ENCODE measurements at regions not wholly inside any gene's neighbourhood (a gene's known extent, or its start where the extent isn't known, plus 50 kb on each side); places are given as distances from the start of the nearest gene placed in this dataset.
"Not testable (repeated sequence)": the region's sequence is repeated elsewhere in the genome, so short reads cannot be mapped to it uniquely, and the experiment has no call there.

DNA sequence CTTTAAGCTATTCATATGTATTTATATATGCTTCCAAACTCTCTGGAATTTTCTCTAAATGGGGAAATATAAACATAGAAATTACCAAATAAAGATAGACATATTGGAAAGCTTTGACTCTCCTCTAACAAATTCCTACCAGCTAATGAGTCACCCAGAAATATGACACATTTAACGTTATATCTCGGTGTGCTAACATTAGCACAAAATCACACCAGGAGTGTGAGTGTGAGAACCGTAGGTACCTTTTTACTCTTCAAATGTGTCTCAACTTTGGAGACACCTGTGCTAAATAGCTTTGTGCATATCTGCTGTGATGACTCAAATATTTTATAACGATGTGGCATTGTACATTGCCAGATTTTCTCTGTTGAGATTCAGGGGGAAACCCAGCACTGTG lies 714.4 kb downstream of the METTL15 start:
- DNase-seq (ENCODE audit: low read depth in 2 of 2): no peak

DNA sequence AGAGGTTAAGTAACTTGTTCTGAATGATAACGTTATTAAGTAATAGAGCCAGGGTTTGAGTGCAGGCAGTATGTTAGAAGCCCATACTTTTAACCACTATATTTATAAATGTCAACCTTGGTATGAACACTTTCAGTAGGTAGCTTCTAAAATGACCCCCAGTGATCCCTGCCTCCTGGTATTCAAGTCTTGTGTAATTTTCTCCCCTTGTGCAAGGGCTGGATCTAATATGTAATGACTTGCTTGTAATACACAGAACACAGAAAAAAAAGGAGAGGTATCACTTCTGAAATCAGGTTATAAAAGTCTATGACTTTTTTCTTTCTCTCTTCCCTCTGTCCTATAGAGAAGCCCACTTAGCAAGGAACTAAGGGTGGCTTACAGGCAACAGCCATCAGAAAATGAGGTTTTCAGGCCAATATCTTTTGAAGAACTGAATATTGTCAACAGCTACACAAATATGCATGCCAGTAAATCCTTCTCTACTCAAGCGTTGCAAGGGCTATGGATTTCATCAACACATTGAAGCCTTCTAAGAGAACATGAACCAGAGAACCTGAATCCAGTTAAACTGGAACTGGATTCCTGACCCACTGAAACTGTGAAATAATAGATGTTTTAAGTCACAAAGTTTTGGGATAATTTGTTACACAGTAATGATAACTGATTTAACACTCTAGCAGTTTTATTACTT lies 712.3 kb downstream of the METTL15 start:
- no peak for DNase-seq (ENCODE audit: low read depth in 2 of 2)

- DNase-seq (ENCODE audit: low read depth in 2 of 2): no peak
Observed at GRCh38 chr11:28819741-28820140, 711.6 kb downstream of the METTL15 start.

DNA sequence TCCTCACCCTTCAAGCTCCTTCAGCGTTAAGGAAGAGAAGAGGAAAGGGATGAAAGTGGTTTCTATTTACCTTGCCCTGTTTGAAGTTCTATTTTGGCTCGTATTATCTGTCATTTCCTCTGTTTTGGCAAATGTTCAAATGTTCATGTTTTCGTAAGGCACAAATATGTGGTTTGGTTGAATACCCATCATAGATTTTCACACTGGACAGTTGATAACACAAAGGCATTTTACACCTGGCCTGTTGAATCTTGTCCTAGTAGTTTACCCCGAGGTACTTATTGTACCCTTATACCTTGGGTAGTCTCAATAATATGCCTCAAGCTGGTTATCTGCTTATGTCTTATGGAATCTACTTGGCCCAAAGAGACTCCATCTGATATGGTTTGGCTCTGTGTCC lies 706.9 kb downstream of the METTL15 start:
- no peak for DNase-seq (ENCODE audit: low read depth in 2 of 2)

GRCh38 chr11:28808771-28809170 lies 700.6 kb downstream of the METTL15 start:
- DNase-seq (ENCODE audit: low read depth in 2 of 2): no peak

- DNase-seq (ENCODE audit: low read depth in 2 of 2): no peak
Observed at GRCh38 chr11:28799316-28799715, 691.1 kb downstream of the METTL15 start.

DNA sequence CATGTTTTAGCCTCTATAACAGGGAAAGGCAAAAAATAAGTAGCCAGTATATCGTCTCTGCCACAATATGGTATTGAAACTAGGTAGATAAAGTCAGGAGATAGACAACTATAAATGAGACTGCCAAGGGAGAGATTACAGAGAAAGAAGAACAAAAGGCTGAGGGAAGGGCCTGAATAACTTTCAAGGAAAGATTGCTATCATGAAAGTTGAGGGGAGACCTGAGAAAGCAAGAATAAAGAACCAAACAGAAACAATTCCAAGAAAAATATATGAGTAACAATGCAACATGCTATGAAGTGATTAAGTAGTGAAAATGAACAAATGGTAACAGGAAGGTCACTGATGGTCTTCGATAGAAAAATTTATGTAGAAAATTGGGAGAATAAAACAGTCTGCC lies 690.1 kb downstream of the METTL15 start:
- no peak for DNase-seq (ENCODE audit: low read depth in 2 of 2)

DNA sequence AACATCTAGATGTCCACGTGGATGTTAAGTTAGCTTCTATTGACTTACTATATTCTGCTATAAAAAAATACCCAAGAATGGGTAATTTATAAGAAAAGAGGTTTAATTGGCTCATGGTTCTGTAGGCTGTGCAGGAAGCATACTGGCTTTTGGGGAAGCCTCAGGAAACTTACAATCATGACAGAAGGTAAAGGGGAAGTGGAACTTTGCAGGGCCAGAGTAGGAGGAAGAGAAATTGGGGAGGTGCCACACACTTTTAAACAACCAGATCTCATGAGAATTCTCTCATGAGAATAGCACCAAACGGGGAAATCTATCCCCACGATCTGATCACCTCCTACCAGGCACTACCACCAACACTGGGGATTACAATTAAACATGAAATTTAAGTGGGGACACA lies 689.3 kb downstream of the METTL15 start:
- DNase-seq (ENCODE audit: low read depth in 2 of 2): no peak

DNA sequence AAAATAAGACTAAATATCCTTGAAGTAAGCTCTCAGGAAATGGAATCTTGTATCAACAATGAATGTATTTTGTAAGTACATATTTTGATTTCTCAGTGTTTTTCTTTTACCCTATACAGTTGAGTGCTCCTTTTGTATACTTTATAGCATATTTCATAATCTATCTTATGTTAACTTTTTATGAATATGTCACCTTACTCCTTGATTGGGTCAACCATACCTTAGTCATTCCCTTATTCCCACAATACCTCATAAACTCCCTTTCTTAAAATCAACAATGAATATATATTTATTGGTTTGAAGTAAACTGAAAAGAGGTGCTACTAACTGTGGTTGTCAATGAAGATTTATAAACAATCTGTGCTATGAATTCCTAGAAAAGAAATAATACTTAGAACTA lies 686.2 kb downstream of the METTL15 start:
- no peak for DNase-seq (ENCODE audit: low read depth in 2 of 2)

DNA sequence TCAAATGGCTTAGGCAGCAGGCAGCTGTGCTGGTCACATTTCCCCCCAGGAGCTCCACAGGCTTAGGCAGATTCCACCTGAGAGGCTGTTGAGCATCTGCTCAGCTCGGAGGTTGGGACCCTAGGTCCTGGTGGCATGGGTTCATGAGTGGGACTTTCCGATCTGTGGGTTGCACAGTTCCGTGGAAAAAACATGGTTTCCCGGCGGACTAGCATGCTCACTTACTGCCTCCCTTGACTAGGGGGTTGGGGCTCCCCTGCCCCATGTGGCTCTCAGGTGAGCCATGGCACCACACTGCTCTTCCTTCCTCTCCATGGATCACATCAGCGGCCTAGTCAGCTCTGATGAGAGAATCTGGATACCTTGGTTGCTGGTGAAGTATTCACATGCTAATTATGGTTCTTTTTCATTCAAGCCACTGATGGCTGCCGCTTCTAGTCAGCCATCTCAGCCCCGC lies 685.1 kb downstream of the METTL15 start:
- DNase-seq (ENCODE audit: low read depth in 2 of 2): no peak

DNA sequence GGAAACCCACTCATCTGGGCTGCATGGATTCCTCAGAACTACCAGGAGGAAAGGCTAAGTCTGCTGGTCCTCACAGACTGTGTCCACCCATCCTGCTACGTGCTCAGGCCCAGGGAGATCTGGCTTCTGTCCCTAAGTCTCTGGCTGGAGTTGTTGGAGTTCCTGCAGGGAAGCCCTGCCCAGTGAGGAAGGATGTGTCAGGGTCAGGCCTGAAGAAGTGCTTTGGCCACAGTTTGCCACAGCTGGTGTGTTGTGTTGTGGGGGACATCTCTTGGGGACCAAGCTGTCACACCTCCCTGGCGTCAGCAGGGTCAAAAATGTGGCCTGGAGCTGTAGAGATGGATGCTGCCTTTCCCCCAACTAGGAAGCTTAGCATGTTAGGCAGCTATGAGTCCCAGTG lies 684.7 kb downstream of the METTL15 start:
- DNase-seq (ENCODE audit: low read depth in 2 of 2): no peak

- DNase-seq (ENCODE audit: low read depth in 2 of 2): not testable (repeated sequence)
Observed at GRCh38 chr11:28787897-28788296, 679.7 kb downstream of the METTL15 start.

GRCh38 chr11:28777126-28777525 lies 668.9 kb downstream of the METTL15 start:
- DNase-seq (ENCODE audit: low read depth in 2 of 2): no peak

- no peak for DNase-seq (ENCODE audit: low read depth in 2 of 2)
Observed at GRCh38 chr11:28773606-28774005, 665.4 kb downstream of the METTL15 start.

DNA sequence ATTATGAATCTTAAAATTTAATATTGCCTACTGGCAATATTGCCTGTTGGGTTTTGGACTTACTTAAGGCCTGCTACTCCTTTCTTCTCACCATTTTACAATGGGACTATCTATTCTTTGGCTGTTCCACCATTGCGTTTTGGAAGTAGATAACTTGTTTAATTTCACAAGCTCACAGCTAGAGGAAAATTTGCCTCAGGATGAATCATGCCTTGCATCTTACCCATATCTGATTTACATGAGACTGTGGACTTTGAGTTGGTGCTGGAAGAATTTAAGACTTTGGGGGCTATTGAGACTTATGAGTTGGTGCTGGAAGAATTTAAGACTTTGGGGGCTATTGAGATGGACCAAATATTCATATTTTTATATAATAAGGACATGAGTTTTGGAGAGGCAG lies 662.6 kb downstream of the METTL15 start:
- no peak for DNase-seq (ENCODE audit: low read depth in 2 of 2)

GRCh38 chr11:28767574-28767973 lies 659.4 kb downstream of the METTL15 start:
- no peak for DNase-seq (ENCODE audit: low read depth in 2 of 2)

GRCh38 chr11:28763876-28764275 lies 655.7 kb downstream of the METTL15 start:
- DNase-seq (ENCODE audit: low read depth in 2 of 2): no peak

- no peak for DNase-seq (ENCODE audit: low read depth in 2 of 2)
Observed at GRCh38 chr11:28763151-28763550, 655.0 kb downstream of the METTL15 start.

DNA sequence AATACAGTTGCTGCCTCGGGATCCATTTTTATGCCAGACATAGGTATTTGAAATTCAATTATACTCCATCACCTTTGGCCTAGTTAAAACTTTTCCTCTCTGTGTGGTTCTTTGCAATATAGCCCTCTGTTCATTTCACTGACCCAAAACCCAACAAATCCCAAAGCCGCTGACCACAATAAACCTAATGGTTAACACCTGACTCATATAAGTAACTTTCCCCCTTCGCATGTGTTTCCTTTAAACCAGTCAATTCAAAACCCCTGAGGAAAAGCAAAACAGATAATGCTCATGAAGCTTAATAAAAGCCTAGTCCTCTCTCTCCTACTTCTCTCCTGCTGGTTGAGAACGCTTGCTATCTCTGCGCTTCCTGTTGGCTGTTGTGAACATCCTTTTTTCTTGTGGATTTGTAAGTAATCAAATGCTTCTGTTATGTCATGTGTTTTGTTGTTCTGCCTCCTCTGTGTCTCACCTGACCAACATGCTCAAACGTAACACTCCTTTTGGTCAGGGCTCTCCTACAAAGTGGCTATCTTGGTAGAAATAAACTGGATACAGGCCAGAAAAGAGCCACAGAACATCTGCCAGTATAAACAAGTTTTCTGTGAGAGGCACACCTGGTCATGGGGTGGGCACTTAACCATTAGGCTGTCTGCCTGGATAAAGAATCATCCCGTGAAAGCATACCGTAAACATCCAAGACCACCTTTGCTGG lies 652.6 kb downstream of the METTL15 start:
- no peak for DNase-seq (ENCODE audit: low read depth in 2 of 2)

- no peak for DNase-seq (ENCODE audit: low read depth in 2 of 2)
Observed at GRCh38 chr11:28759311-28759710, 651.1 kb downstream of the METTL15 start.

DNA sequence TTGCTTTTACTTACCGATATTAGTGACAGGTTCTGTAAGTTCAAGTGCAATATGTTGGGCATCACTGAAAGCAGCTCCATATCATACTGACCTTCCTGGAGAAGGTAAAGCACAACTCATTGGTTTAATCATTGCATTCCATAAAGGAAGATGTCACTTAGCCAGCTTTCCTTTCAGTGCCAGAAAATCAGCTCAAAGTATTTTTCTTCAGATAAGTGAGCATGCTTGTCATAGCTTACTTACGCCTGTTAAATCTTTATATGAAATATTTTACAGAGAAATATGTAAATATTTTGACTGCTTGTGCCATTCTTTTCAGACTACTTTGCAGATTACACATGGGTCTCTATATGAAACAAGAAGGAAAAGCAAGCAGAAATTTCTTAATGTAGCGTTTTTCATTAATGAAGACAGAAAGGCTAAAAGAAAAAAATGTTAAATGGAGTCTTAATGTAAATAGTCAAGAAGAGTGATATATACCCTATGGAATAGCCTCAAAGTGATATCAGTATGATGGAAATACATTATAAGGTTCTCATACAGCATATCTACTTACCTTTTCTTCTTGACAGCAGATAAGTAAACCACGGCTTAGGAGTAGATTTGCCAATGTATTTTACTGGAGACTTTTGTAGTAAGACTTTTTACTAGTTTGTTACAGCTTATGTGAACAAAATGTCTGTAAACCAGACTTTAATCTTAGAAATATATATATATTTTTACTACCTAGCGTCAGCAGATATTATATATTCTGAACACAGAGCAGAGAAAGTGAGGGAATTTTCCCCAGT lies 649.7 kb downstream of the METTL15 start:
- no peak for DNase-seq (ENCODE audit: low read depth in 2 of 2)

DNA sequence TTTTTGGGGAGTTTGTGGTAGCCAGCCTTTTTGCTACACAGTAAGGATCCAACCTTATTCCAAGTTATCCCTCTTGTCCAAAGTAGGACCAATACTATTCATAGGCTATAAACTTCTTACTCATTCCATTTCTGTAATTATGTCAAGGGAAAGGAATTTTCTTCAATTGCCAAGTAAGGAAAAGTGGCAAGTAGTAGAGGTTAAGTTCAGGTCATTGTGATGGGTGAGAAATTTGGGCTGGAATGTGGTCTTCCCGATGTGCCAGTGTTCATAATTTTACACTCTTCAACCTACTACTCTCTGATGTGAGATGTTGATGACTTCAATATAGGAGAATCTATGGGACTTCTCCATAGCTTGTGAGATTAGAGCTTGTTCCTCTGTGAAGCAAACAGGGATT lies 648.8 kb downstream of the METTL15 start:
- no peak for DNase-seq (ENCODE audit: low read depth in 2 of 2)

DNA sequence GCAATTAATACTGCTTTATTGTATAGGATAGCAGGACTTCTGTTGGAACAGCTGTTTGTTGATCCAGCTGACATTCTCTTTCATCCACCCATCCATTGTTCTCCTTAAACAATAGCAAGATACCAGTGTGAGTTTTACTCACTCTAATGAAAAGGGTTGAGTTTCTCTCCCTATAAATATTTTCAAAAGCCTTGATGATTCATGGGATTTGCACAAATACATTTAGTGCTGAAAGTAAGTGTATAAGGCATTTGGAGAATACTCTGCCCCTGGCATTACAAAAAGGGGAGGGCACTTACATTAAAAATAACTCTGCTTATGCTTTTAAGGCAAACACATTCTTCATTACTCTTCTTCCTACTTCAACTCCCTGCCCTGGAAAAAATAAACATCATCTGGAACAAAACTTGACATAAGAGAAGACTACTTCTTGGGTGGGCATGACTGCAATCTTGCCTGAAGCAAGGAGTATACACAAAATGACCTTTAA lies 634.9 kb downstream of the METTL15 start:
- no peak for DNase-seq (ENCODE audit: low read depth in 2 of 2)

All from activated CD4-positive, alpha-beta T cell treated with anti-CD3 and anti-CD28 coated beads for 24 hours (primary cell).